HEK293 (cell line): ENCODE measurements at regions not wholly inside any gene's neighbourhood (a gene's known extent, or its start where the extent isn't known, plus 50 kb on each side); places are given as distances from the start of the nearest gene placed in this dataset.

Source experiments
- GLIS1 ChIP-seq: fragments of 450-650 bp; formaldehyde crosslinking; IDR thresholded peaks from 2 replicates; pipeline ENCODE4 v1.5.1; 2016; ENCODE audit warnings: missing biosample characterization, missing genetic modification characterization
- KLF16 ChIP-seq: fragments of 450-650 bp; formaldehyde crosslinking; IDR thresholded peaks from 2 replicates; pipeline ENCODE4 v1.5.1; 2017; ENCODE audit warnings: missing biosample characterization, missing genetic modification characterization
- SETDB1 ChIP-seq: IDR thresholded peaks from one replicate; pipeline ENCODE4 v1.6.1; 2017; ENCODE audit warnings: mild to moderate bottlenecking, low read length, moderate library complexity, mixed read lengths; ENCODE audit not compliant: insufficient read length
- ZBTB48 ChIP-seq: fragments of 450-650 bp; formaldehyde crosslinking; IDR thresholded peaks from 2 replicates; pipeline ENCODE4 v1.5.1; 2016; ENCODE audit warnings: missing biosample characterization, missing genetic modification characterization
- TF ChIP-seq, protein P1 (sequence below): fragments of 450-650 bp; formaldehyde crosslinking; IDR thresholded peaks from 2 replicates; pipeline ENCODE4 v1.5.1; 2016; ENCODE audit warnings: missing biosample characterization, missing genetic modification characterization
- TF ChIP-seq, protein P2 (sequence below): fragments of 450-650 bp; formaldehyde crosslinking; IDR thresholded peaks from 2 replicates; pipeline ENCODE4 v1.5.1; 2016; ENCODE audit warnings: missing biosample characterization, missing genetic modification characterization

GRCh38 chr3:8343058-8343457 is 158.6 kb upstream of the LMCD1 start:
- TF ChIP-seq KLF16 (tag by site-specific recombination) (no peak), ZBTB48 (tag by site-specific recombination) (no peak), GLIS1 (tag by site-specific recombination) (no peak), SETDB1 (no peak)
- TF ChIP-seq, protein P1, sequence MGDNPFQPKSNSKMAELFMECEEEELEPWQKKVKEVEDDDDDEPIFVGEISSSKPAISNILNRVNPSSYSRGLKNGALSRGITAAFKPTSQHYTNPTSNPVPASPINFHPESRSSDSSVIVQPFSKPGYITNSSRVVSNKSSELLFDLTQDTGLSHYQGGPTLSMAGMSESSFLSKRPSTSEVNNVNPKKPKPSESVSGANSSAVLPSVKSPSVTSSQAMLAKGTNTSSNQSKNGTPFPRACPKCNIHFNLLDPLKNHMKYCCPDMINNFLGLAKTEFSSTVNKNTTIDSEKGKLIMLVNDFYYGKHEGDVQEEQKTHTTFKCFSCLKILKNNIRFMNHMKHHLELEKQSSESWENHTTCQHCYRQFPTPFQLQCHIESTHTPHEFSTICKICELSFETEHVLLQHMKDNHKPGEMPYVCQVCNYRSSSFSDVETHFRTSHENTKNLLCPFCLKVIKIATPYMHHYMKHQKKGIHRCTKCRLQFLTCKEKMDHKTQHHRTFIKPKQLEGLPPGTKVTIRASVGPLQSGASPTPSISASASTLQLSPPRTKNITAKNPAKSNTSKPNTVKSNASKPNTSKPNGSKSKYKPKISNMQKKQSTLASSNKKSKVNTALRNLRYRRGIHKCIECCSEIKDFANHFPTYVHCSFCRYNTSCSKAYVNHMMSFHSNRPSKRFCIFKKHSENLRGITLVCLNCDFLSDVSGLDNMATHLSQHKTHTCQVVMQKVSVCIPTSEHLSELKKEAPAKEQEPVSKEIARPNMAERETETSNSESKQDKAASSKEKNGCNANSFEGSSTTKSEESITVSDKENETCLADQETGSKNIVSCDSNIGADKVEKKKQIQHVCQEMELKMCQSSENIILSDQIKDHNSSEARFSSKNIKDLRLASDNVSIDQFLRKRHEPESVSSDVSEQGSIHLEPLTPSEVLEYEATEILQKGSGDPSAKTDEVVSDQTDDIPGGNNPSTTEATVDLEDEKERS (tag by site-specific recombination): no peak
- TF ChIP-seq, protein P2, sequence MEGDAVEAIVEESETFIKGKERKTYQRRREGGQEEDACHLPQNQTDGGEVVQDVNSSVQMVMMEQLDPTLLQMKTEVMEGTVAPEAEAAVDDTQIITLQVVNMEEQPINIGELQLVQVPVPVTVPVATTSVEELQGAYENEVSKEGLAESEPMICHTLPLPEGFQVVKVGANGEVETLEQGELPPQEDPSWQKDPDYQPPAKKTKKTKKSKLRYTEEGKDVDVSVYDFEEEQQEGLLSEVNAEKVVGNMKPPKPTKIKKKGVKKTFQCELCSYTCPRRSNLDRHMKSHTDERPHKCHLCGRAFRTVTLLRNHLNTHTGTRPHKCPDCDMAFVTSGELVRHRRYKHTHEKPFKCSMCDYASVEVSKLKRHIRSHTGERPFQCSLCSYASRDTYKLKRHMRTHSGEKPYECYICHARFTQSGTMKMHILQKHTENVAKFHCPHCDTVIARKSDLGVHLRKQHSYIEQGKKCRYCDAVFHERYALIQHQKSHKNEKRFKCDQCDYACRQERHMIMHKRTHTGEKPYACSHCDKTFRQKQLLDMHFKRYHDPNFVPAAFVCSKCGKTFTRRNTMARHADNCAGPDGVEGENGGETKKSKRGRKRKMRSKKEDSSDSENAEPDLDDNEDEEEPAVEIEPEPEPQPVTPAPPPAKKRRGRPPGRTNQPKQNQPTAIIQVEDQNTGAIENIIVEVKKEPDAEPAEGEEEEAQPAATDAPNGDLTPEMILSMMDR (tag by site-specific recombination): no peak
